ENCODE measurements at regions not wholly inside any gene's neighbourhood (a gene's known extent, or its start where the extent isn't known, plus 50 kb on each side); places are given as distances from the start of the nearest gene placed in this dataset.

GRCh38 chr3:18770800-18771199 is 345.7 kb upstream of the SATB1 start:
- Histone ChIP-seq H3K27me3 (no peaks in the 10 kb centered on the region), H3K27ac (no peak overlapping the region), H3K4me1 (no peaks in the 10 kb centered on the region), H3K36me3 (no peaks in the 10 kb centered on the region), H3K9me3 (no peaks in the 10 kb centered on the region), H3K4me3 (no peak overlapping the region)
- ATAC-seq, result no peak
- WGBS (ENCODE audit: insufficient coverage, low coverage, low lambda C conversion rate, missing lambda C conversion rate), result 63% methylated on average over 2 of the region's 2 CpGs
- TF ChIP-seq CTCF (IDR thresholded peaks at IDR 0.05), result no peak
- no peak for DNase-seq
- intact Hi-C loops (cut with DNase I), result no loop called here

- 65% methylated on average over 3 of the region's 6 CpGs for WGBS (ENCODE audit: insufficient coverage, low coverage, low lambda C conversion rate, missing lambda C conversion rate)
- intact Hi-C loops (cut with DNase I), result no loop called here
- DNase-seq, result no peak
- ATAC-seq, result no peak
- no peaks in the 10 kb centered on the region for H3K4me1 ChIP-seq
- no peaks in the 10 kb centered on the region for H3K36me3 ChIP-seq
- H3K27me3 ChIP-seq, result no peaks in the 10 kb centered on the region
- H3K9me3 ChIP-seq, result no peaks in the 10 kb centered on the region
- no peak overlapping the region for H3K27ac ChIP-seq
- TF ChIP-seq POLR2A (IDR thresholded peaks at IDR 0.05) (no peak), CTCF (IDR thresholded peaks at IDR 0.05) (no peak)
- no peak overlapping the region for H3K4me3 ChIP-seq
Observed at GRCh38 chr3:18767756-18768303, 342.7 kb upstream of the SATB1 start.

- no peaks in the 10 kb centered on the region for H3K4me1 ChIP-seq
- 39% methylated on average over 2 of the region's 2 CpGs for WGBS (ENCODE audit: insufficient coverage, low coverage, low lambda C conversion rate, missing lambda C conversion rate)
- intact Hi-C loops (cut with DNase I), result no loop called here
- no peaks in the 10 kb centered on the region for H3K9me3 ChIP-seq
- no peak for DNase-seq
- no peaks in the 10 kb centered on the region for H3K36me3 ChIP-seq
- H3K4me3 ChIP-seq, result no peak overlapping the region
- ATAC-seq, result no peak
- no peaks in the 10 kb centered on the region for H3K27me3 ChIP-seq
- no peak overlapping the region for H3K27ac ChIP-seq
- TF ChIP-seq POLR2A (IDR thresholded peaks at IDR 0.05), result no peak
- TF ChIP-seq CTCF (IDR thresholded peaks at IDR 0.05), result no peak
Observed at GRCh38 chr3:18766974-18767373, 341.8 kb upstream of the SATB1 start.

GRCh38 chr3:18765662-18766061 is 340.5 kb upstream of the SATB1 start:
- no peaks in the 10 kb centered on the region for H3K36me3 ChIP-seq
- no peaks in the 10 kb centered on the region for H3K9me3 ChIP-seq
- intact Hi-C loops (cut with DNase I), result no loop called here
- no peak overlapping the region for H3K4me3 ChIP-seq
- H3K4me1 ChIP-seq, result no peaks in the 10 kb centered on the region
- WGBS (ENCODE audit: insufficient coverage, low coverage, low lambda C conversion rate, missing lambda C conversion rate), result 64% methylated on average over 1 of the region's 1 CpG
- DNase-seq, result no peak
- H3K27ac ChIP-seq, result no peak overlapping the region
- TF ChIP-seq POLR2A (IDR thresholded peaks at IDR 0.05) (no peak), CTCF (IDR thresholded peaks at IDR 0.05) (no peak)
- ATAC-seq, result no peak
- H3K27me3 ChIP-seq, result no peaks in the 10 kb centered on the region

GRCh38 chr3:18765161-18765560 is 340.0 kb upstream of the SATB1 start:
- ATAC-seq (no peak), DNase-seq (no peak)
- Histone ChIP-seq H3K4me1 (no peaks in the 10 kb centered on the region), H3K4me3 (no peak overlapping the region), H3K9me3 (no peaks in the 10 kb centered on the region), H3K27ac (no peak overlapping the region), H3K27me3 (no peaks in the 10 kb centered on the region), H3K36me3 (no peaks in the 10 kb centered on the region)
- no peak for TF ChIP-seq POLR2A (IDR thresholded peaks at IDR 0.05)
- no peak for TF ChIP-seq CTCF (IDR thresholded peaks at IDR 0.05)
- intact Hi-C loops (cut with DNase I), result no loop called here
- WGBS (ENCODE audit: insufficient coverage, low coverage, low lambda C conversion rate, missing lambda C conversion rate), result 63% methylated on average over 5 of the region's 5 CpGs

Measured in right lobe of liver (tissue), 6 donors.